ENCODE measurements at regions not wholly inside any gene's neighbourhood (a gene's known extent, or its start where the extent isn't known, plus 50 kb on each side); places are given as distances from the start of the nearest gene placed in this dataset.

DNA sequence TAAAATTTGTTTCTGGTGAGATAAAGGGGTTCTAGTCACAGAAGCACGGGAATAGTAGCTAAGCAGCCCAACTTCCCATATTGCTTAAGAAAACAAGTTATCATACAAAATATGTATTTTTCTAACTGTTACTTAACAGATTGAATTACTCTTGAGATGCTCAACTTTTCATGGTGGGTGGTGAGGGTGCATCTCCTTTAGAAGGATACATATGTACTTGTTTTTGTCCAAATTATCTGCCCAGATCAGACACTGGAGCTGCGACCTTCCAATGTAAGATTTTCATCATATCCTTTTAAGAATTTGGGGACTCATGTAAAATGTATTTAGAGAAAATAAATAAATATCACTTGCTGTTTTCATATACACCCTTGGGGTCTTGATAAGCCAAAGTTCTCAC, 252.2 kb upstream of the SOX2 start:
- TF ChIP-seq RAD21 (IDR thresholded peaks at IDR 0.05; ENCODE audit: low read depth): no peak
- no peak for TF ChIP-seq ZBTB7A (IDR thresholded peaks at IDR 0.05; ENCODE audit: low read depth)
- no peak for TF ChIP-seq CEBPB (IDR thresholded peaks at IDR 0.05)
- no peak for TF ChIP-seq EGR1 (IDR thresholded peaks at IDR 0.05)
- TF ChIP-seq, protein P1, sequence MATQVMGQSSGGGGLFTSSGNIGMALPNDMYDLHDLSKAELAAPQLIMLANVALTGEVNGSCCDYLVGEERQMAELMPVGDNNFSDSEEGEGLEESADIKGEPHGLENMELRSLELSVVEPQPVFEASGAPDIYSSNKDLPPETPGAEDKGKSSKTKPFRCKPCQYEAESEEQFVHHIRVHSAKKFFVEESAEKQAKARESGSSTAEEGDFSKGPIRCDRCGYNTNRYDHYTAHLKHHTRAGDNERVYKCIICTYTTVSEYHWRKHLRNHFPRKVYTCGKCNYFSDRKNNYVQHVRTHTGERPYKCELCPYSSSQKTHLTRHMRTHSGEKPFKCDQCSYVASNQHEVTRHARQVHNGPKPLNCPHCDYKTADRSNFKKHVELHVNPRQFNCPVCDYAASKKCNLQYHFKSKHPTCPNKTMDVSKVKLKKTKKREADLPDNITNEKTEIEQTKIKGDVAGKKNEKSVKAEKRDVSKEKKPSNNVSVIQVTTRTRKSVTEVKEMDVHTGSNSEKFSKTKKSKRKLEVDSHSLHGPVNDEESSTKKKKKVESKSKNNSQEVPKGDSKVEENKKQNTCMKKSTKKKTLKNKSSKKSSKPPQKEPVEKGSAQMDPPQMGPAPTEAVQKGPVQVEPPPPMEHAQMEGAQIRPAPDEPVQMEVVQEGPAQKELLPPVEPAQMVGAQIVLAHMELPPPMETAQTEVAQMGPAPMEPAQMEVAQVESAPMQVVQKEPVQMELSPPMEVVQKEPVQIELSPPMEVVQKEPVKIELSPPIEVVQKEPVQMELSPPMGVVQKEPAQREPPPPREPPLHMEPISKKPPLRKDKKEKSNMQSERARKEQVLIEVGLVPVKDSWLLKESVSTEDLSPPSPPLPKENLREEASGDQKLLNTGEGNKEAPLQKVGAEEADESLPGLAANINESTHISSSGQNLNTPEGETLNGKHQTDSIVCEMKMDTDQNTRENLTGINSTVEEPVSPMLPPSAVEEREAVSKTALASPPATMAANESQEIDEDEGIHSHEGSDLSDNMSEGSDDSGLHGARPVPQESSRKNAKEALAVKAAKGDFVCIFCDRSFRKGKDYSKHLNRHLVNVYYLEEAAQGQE (IDR thresholded peaks at IDR 0.05; ENCODE audit: low read depth): no peak
- TF ChIP-seq TCF12 (IDR thresholded peaks at IDR 0.05; ENCODE audit: low read depth): no peak
- no peak for TF ChIP-seq TAF1 (IDR thresholded peaks at IDR 0.05; ENCODE audit: low read depth)

DNA sequence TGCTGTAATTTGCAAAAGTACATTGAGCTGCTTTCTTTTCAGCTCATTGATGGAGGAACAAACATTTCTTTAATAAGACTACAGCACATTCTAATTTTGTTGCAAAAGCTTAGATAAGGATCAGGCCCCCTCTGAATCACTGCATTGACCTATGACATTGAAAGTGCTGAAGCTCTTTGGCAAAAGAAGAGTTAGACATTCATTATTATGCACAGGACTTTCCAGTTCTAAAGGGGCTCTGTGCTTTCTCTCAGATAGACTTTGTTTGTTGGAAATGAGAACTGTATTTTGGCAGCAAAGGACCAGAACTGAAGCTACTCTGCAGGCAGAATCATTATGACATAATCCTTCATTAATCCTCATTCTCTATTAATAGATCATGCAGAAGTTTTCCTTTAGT, 252.9 kb upstream of the SOX2 start:
- TF ChIP-seq, protein P2, sequence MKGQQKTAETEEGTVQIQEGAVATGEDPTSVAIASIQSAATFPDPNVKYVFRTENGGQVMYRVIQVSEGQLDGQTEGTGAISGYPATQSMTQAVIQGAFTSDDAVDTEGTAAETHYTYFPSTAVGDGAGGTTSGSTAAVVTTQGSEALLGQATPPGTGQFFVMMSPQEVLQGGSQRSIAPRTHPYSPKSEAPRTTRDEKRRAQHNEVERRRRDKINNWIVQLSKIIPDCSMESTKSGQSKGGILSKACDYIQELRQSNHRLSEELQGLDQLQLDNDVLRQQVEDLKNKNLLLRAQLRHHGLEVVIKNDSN (IDR thresholded peaks at IDR 0.05): no peak
- TF ChIP-seq YY1 (IDR thresholded peaks at IDR 0.05; ENCODE audit: low read depth) (no peak), ZBTB7A (IDR thresholded peaks at IDR 0.05; ENCODE audit: low read depth) (no peak), FOXM1 (IDR thresholded peaks at IDR 0.05; ENCODE audit: borderline replicate concordance, low read depth) (no peak), EGR1 (IDR thresholded peaks at IDR 0.05) (no peak), CEBPB (IDR thresholded peaks at IDR 0.05) (no peak), TAF1 (IDR thresholded peaks at IDR 0.05; ENCODE audit: low read depth) (no peak), NFIC (IDR thresholded peaks at IDR 0.05) (no peak), TEAD4 (IDR thresholded peaks at IDR 0.05) (no peak), RAD21 (IDR thresholded peaks at IDR 0.05; ENCODE audit: low read depth) (no peak), EP300 (IDR thresholded peaks at IDR 0.05; ENCODE audit: borderline replicate concordance) (no peak), TCF12 (IDR thresholded peaks at IDR 0.05; ENCODE audit: low read depth) (no peak), CREB1 (IDR thresholded peaks at IDR 0.05; ENCODE audit: low read depth) (no peak)
- TF ChIP-seq, protein P1 (IDR thresholded peaks at IDR 0.05; ENCODE audit: low read depth): no peak
- TF ChIP-seq, protein P3, sequence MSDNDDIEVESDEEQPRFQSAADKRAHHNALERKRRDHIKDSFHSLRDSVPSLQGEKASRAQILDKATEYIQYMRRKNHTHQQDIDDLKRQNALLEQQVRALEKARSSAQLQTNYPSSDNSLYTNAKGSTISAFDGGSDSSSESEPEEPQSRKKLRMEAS (IDR thresholded peaks at IDR 0.05): no peak

DNA sequence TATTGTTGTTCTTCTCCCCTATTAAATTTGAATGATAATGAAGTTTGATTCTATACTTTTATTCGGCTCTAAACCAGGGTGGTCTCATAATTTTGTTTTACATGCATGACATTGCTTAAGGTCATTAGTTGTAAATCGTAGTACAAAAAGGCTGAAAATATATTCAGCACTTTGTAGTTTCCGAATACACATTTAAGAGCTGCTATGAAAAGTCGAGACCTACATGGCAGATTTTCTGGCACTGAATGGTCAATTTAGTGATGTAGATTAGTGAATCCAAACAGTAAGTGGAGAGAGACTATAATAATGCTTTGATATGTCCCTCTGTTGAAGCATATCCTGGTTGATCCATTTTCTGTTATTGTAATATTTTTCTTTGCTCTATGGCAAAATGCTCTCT, 254.0 kb upstream of the SOX2 start:
- no peak for TF ChIP-seq YY1 (IDR thresholded peaks at IDR 0.05; ENCODE audit: low read depth)
- TF ChIP-seq, protein P1 (IDR thresholded peaks at IDR 0.05; ENCODE audit: low read depth): no peak
- TF ChIP-seq RAD21 (IDR thresholded peaks at IDR 0.05; ENCODE audit: low read depth): no peak
- TF ChIP-seq EP300 (IDR thresholded peaks at IDR 0.05; ENCODE audit: borderline replicate concordance): no peak
- TF ChIP-seq EGR1 (IDR thresholded peaks at IDR 0.05): no peak

DNA sequence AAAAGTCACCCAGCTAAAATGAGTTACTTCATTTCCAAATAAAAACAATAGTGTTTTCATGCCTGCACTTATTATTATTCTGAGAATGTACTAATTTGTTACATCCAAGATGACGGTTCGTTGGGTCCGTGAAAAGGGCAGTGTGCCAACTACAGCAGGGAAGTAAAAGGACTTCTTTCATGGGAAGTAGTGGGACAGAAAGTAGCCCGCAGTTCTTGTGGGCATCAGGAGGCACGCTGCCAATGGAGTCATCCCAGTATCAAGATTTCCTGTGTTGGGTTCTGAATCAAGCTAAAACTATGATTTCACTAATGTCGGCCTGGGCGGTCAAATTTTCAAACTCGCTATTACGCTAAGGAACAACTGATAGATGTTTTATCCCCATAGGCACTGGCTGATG, 254.5 kb upstream of the SOX2 start:
- TF ChIP-seq EGR1 (IDR thresholded peaks at IDR 0.05) (no peak), TAF1 (IDR thresholded peaks at IDR 0.05; ENCODE audit: low read depth) (no peak), ZBTB7A (IDR thresholded peaks at IDR 0.05; ENCODE audit: low read depth) (no peak), YY1 (IDR thresholded peaks at IDR 0.05; ENCODE audit: low read depth) (no peak), TCF12 (IDR thresholded peaks at IDR 0.05; ENCODE audit: low read depth) (no peak), TEAD4 (IDR thresholded peaks at IDR 0.05) (no peak), CREB1 (IDR thresholded peaks at IDR 0.05; ENCODE audit: low read depth) (no peak), NFIC (IDR thresholded peaks at IDR 0.05) (no peak), RAD21 (IDR thresholded peaks at IDR 0.05; ENCODE audit: low read depth) (no peak), CEBPB (IDR thresholded peaks at IDR 0.05) (no peak), FOXM1 (IDR thresholded peaks at IDR 0.05; ENCODE audit: borderline replicate concordance, low read depth) (no peak), EP300 (IDR thresholded peaks at IDR 0.05; ENCODE audit: borderline replicate concordance) (no peak)
- TF ChIP-seq, protein P3 (IDR thresholded peaks at IDR 0.05): no peak
- TF ChIP-seq, protein P1 (IDR thresholded peaks at IDR 0.05; ENCODE audit: low read depth): no peak
- TF ChIP-seq, protein P2 (IDR thresholded peaks at IDR 0.05): no peak
